PC-3 (cell line): ENCODE measurements at regions not wholly inside any gene's neighbourhood (a gene's known extent, or its start where the extent isn't known, plus 50 kb on each side); places are given as distances from the start of the nearest gene placed in this dataset.

Experiments used
- CTCF ChIP-seq: fragments of 300-600 bp; sonication (generic); conservative IDR thresholded peaks from 2 replicates; pipeline ENCODE4 v1.5.1; 2017; ENCODE audit warnings: antibody characterized with exemption, low read depth, mild to moderate bottlenecking, low read length
- EZH2 ChIP-seq: fragments of 300-600 bp; sonication (generic); IDR thresholded peaks from one replicate; pipeline ENCODE4 v1.6.1; 2017; ENCODE audit warnings: antibody characterized with exemption, mild to moderate bottlenecking, low read length; ENCODE audit not compliant: unreplicated experiment

DNA sequence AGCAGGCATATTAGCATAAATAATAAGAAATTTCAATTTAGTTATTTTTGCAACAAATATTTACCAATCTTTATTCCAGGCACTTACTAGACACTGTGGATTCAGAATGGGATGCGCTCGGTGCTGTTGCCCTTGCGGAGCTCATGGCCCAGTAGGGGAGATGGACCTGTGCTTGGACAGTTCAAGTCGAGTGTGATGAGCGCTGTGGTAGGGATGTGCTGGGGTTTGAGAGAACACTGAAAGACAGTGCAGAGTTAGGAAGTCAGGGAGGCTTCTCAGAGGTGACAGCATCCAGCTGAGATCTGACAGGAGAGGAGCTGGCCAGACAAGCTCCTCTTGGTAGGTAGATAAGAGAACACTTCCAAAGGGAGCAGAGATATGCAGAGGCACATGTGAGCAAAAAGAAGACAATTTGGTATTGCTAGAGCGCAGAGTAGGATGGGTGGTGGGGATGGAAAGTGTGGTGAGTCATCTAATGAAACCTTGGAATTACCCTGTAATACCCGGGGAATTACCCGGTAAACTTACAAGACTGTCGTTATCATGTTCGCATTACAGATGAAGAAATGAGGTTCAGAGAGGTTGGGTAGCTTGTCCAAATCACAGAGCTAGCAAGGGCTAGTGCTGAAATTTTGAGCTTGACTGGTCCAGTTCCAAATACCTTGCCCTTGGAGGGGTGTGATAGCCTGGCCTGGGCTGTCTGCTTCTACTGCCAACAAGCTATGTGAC is 298.1 kb upstream of the N4BP1 start:
- TF ChIP-seq CTCF (no peak), EZH2 (no peak)
